ENCODE measurements at regions not wholly inside any gene's neighbourhood (a gene's known extent, or its start where the extent isn't known, plus 50 kb on each side); places are given as distances from the start of the nearest gene placed in this dataset.

- no peak for TF ChIP-seq CTCF (IDR thresholded peaks at IDR 0.05; ENCODE audit: borderline replicate concordance, insufficient read depth, low read depth, low read length)
These were observed 75.5 kb downstream of the MRPL46 start for GRCh38 chr15:88391700-88392099.

GRCh38 chr15:88391006-88391405 lies 76.2 kb downstream of the MRPL46 start:
- TF ChIP-seq CTCF (IDR thresholded peaks at IDR 0.05; ENCODE audit: borderline replicate concordance, insufficient read depth, low read depth, low read length) = no peak
- no peak overlapping the region for H3K4me3 ChIP-seq (ENCODE audit: low read depth, low read length)

More at GRCh38 chr15:88391700-88392099, 75.5 kb downstream of the MRPL46 start:
- H3K4me3 ChIP-seq (ENCODE audit: low read depth, low read length) = no peak overlapping the region

GRCh38 chr15:88390164-88390901 lies 76.9 kb downstream of the MRPL46 start:
- TF ChIP-seq CTCF (IDR thresholded peaks at IDR 0.05; ENCODE audit: borderline replicate concordance, insufficient read depth, low read depth, low read length) = no peak
- H3K4me3 ChIP-seq (ENCODE audit: low read depth, low read length) = no peak overlapping the region

- no peak overlapping the region for H3K4me3 ChIP-seq (ENCODE audit: low read depth, low read length)
- no peak for TF ChIP-seq CTCF (IDR thresholded peaks at IDR 0.05; ENCODE audit: borderline replicate concordance, insufficient read depth, low read depth, low read length)
These were observed 78.1 kb downstream of the MRPL46 start for GRCh38 chr15:88389120-88389519.

GRCh38 chr15:88388686-88389085 lies 78.5 kb downstream of the MRPL46 start:
- no peak overlapping the region for H3K4me3 ChIP-seq (ENCODE audit: low read depth, low read length)
- TF ChIP-seq CTCF (IDR thresholded peaks at IDR 0.05; ENCODE audit: borderline replicate concordance, insufficient read depth, low read depth, low read length) = no peak

- TF ChIP-seq CTCF (IDR thresholded peaks at IDR 0.05; ENCODE audit: borderline replicate concordance, insufficient read depth, low read depth, low read length) = no peak
- H3K4me3 ChIP-seq (ENCODE audit: low read depth, low read length) = no peak overlapping the region
These were observed 82.0 kb downstream of the MRPL46 start for GRCh38 chr15:88385078-88385700.

- no peak overlapping the region for H3K4me3 ChIP-seq (ENCODE audit: low read depth, low read length)
- no peak for TF ChIP-seq CTCF (IDR thresholded peaks at IDR 0.05; ENCODE audit: borderline replicate concordance, insufficient read depth, low read depth, low read length)
These were observed 83.8 kb downstream of the MRPL46 start for GRCh38 chr15:88383354-88383753.
